Tibial nerve (tissue), 3 donors: ENCODE measurements at regions not wholly inside any gene's neighbourhood (a gene's known extent, or its start where the extent isn't known, plus 50 kb on each side); places are given as distances from the start of the nearest gene placed in this dataset.

Source experiments
- CTCF ChIP-seq, 5 experiments: fragments of 200-600 bp in 3 of 5; fragments of 450-650 bp in 2 of 5; sonication (generic) in 3 of 5; IDR thresholded peaks; one replicate each; pipeline ENCODE4 v1.5.1; 2016 to 2019; ENCODE audit warnings: antibody characterized with exemption in 5 of 5, mild to moderate bottlenecking in 3 of 5, moderate library complexity in 2 of 5
- POLR2A ChIP-seq, 2 donors: fragments of 450-650 bp; IDR thresholded peaks; one replicate each; pipeline ENCODE4 v1.6.1; 2017; ENCODE audit warnings: antibody characterized with exemption in 2 of 2, mild to moderate bottlenecking in 2 of 2, moderate library complexity in 2 of 2

DNA sequence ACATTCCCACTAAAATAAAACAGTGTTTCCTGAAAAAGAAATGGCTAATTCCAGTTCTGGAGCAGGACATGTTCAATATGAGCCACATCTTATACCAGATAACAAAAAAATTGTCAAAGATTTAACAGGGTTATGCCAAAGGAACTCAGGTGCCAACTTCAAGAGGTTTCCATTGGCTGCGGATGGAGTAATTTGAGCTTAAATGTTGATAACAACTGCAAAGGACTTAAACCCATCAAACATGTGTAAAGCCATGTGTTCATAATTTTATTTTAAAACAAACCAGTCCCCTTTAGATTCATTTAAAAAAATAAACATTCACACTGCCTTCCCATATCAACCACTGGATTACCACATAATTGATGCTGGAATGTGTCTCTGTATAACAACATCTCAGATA lies 156.4 kb upstream of the PCDH18 start:
- TF ChIP-seq CTCF (IDR thresholded peaks at IDR 0.05) (no peak), POLR2A (IDR thresholded peaks at IDR 0.05) (no peak)
